ENCODE measurements at regions not wholly inside any gene's neighbourhood (a gene's known extent, or its start where the extent isn't known, plus 50 kb on each side); places are given as distances from the start of the nearest gene placed in this dataset.

DNA sequence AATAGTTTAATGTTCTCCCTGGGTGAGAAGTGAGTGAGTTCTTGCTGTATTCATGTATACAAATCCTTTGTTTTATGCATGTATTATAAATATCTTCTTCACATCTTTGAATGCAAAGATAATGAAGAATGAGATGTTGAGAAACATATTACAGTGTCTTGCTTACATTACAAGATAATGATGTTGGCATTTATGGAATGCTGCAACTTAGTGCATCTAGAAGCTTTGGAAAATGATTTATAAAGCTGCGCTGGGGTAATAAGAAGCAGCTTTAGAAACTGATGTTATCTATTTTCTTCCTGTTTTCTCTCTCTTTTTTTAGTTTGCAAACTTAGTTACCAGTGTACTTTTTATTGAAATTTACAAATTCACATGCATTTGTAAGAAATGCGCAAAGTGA lies 673.4 kb downstream of the KCTD16 start:
- intact Hi-C loops (cut with micrococcal nuclease; ENCODE audit: unreplicated experiment) (no loop called here), in situ Hi-C loops (cut with HindIII; ENCODE audit: low pct_unique_long_range_greater_than_20kb, low sequenced_read_pairs) (no loop called here)
- POLR2A ChIA-PET: no interaction called here
- CTCF ChIA-PET: no interaction called here
- no peak overlapping the region for H3K4me3 ChIP-seq (ENCODE audit: low read depth in 2 of 2, low read length in 2 of 2)
- no peak overlapping the region for H3K27ac ChIP-seq (ENCODE audit: low read length)
- H3K9me3 ChIP-seq (ENCODE audit: control insufficient read depth, insufficient read depth, low read depth, low read length): no peaks in the 10 kb centered on the region
- H3K36me3 ChIP-seq (ENCODE audit: control insufficient read depth, insufficient read depth, low read length): no peaks in the 10 kb centered on the region
- TF ChIP-seq, protein P1, sequence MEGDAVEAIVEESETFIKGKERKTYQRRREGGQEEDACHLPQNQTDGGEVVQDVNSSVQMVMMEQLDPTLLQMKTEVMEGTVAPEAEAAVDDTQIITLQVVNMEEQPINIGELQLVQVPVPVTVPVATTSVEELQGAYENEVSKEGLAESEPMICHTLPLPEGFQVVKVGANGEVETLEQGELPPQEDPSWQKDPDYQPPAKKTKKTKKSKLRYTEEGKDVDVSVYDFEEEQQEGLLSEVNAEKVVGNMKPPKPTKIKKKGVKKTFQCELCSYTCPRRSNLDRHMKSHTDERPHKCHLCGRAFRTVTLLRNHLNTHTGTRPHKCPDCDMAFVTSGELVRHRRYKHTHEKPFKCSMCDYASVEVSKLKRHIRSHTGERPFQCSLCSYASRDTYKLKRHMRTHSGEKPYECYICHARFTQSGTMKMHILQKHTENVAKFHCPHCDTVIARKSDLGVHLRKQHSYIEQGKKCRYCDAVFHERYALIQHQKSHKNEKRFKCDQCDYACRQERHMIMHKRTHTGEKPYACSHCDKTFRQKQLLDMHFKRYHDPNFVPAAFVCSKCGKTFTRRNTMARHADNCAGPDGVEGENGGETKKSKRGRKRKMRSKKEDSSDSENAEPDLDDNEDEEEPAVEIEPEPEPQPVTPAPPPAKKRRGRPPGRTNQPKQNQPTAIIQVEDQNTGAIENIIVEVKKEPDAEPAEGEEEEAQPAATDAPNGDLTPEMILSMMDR (IDR thresholded peaks at IDR 0.05): no peak
- TF ChIP-seq SIN3A (IDR thresholded peaks at IDR 0.05; ENCODE audit: borderline replicate concordance, insufficient read depth, low read depth, low read length) (no peak), TCF7L2 (IDR thresholded peaks at IDR 0.05; ENCODE audit: low read depth, low read length) (no peak), POLR2AphosphoS5 (IDR thresholded peaks at IDR 0.05; ENCODE audit: low read depth, low read length) (no peak)
- TF ChIP-seq, protein P2, sequence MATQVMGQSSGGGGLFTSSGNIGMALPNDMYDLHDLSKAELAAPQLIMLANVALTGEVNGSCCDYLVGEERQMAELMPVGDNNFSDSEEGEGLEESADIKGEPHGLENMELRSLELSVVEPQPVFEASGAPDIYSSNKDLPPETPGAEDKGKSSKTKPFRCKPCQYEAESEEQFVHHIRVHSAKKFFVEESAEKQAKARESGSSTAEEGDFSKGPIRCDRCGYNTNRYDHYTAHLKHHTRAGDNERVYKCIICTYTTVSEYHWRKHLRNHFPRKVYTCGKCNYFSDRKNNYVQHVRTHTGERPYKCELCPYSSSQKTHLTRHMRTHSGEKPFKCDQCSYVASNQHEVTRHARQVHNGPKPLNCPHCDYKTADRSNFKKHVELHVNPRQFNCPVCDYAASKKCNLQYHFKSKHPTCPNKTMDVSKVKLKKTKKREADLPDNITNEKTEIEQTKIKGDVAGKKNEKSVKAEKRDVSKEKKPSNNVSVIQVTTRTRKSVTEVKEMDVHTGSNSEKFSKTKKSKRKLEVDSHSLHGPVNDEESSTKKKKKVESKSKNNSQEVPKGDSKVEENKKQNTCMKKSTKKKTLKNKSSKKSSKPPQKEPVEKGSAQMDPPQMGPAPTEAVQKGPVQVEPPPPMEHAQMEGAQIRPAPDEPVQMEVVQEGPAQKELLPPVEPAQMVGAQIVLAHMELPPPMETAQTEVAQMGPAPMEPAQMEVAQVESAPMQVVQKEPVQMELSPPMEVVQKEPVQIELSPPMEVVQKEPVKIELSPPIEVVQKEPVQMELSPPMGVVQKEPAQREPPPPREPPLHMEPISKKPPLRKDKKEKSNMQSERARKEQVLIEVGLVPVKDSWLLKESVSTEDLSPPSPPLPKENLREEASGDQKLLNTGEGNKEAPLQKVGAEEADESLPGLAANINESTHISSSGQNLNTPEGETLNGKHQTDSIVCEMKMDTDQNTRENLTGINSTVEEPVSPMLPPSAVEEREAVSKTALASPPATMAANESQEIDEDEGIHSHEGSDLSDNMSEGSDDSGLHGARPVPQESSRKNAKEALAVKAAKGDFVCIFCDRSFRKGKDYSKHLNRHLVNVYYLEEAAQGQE (IDR thresholded peaks at IDR 0.05; ENCODE audit: insufficient read depth in 1 of 2, low read depth in 2 of 2, low read length in 1 of 2): no peak
- H3K27me3 ChIP-seq (ENCODE audit: control insufficient read depth, insufficient read depth, low read length): no peaks in the 10 kb centered on the region
- H3K4me1 ChIP-seq (ENCODE audit: control insufficient read depth, insufficient read depth, low read length): no peaks in the 10 kb centered on the region
- ATAC-seq: no peak
- no peak for DNase-seq (ENCODE audit: low read depth, low spot score)
- no TSS peak for BruUV-seq (replicated peaks)

DNA sequence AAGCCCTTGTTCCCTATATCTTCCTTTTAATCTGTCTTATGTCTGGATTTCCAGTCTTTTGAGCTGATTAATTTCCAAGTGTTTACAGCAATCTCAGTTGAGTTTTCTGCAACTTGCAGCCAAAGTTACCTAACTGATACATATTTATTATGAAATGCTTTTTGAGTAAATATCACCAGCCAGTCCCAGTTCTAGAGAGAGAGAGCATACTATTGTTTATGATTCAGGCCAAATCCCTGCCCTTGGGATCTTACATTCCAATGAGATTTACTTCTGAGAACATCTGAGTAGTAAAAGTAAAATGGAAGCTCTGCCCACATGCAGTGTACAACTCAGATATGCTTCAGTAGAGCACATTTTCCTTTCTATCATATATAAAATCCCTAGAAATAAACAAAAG lies 661.7 kb downstream of the KCTD16 start:
- DNase-seq (ENCODE audit: low read depth, low spot score) (no peak), ATAC-seq (no peak)
- Histone ChIP-seq H3K4me3 (ENCODE audit: low read depth in 2 of 2, low read length in 2 of 2) (no peak overlapping the region), H3K36me3 (ENCODE audit: control insufficient read depth, insufficient read depth, low read length) (no peaks in the 10 kb centered on the region), H3K9me3 (ENCODE audit: control insufficient read depth, insufficient read depth, low read depth, low read length) (no peaks in the 10 kb centered on the region), H3K27me3 (ENCODE audit: control insufficient read depth, insufficient read depth, low read length) (no peaks in the 10 kb centered on the region), H3K4me1 (ENCODE audit: control insufficient read depth, insufficient read depth, low read length) (no peaks in the 10 kb centered on the region), H3K27ac (ENCODE audit: low read length) (no peak overlapping the region)
- in situ Hi-C loops (cut with HindIII; ENCODE audit: low pct_unique_long_range_greater_than_20kb, low sequenced_read_pairs): no loop called here
- intact Hi-C loops (cut with micrococcal nuclease; ENCODE audit: unreplicated experiment): no loop called here
- ChIA-PET CTCF (no interaction called here), POLR2A (no interaction called here)
- BruUV-seq (replicated peaks): no TSS peak
- TF ChIP-seq, protein P1 (IDR thresholded peaks at IDR 0.05): no peak
- TF ChIP-seq SIN3A (IDR thresholded peaks at IDR 0.05; ENCODE audit: borderline replicate concordance, insufficient read depth, low read depth, low read length) (no peak), TCF7L2 (IDR thresholded peaks at IDR 0.05; ENCODE audit: low read depth, low read length) (no peak), POLR2AphosphoS5 (IDR thresholded peaks at IDR 0.05; ENCODE audit: low read depth, low read length) (no peak)
- TF ChIP-seq, protein P2 (IDR thresholded peaks at IDR 0.05; ENCODE audit: insufficient read depth in 1 of 2, low read depth in 2 of 2, low read length in 1 of 2): no peak
